ENCODE measurements at regions not wholly inside any gene's neighbourhood (a gene's known extent, or its start where the extent isn't known, plus 50 kb on each side); places are given as distances from the start of the nearest gene placed in this dataset.

DNA sequence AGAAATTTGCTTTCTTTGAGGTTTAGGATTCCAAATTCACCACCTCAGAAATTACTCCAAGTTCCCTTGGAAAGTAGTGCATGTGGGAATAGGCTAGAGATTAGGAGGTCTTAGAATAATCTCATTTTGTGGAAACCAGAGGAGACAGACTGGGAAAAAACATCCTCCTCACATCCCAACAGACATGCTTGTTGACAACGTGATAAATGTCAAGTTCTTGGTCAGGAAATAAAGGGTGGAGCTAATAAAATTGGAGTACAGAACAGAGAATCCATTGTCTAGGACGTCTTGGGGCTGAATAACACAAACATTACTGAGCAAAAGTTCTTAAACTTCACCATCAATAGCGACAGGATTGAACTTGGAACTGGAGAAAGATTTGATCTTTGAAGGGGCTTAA, 233.4 kb downstream of the PABPC4L start:
- dilution Hi-C loops (cut with HindIII; ENCODE audit: low sequenced_read_pairs, unreplicated experiment) (no loop called here), intact Hi-C loops (cut with micrococcal nuclease) (no loop called here), in situ Hi-C loops (cut with MboI; ENCODE audit: low sequenced_read_pairs) (no loop called here)
- H2AK9ac ChIP-seq (replicated peaks; ENCODE audit: low read depth, low read length, poor library complexity), result no peak overlapping the region
- H4K20me1 ChIP-seq (ENCODE audit: insufficient read depth, low read length), result no peaks in the 10 kb centered on the region
- H3K56ac ChIP-seq (ENCODE audit: extremely low read depth, insufficient read depth, low read length), result no peak overlapping the region
- no peak for ATAC-seq (ENCODE audit: low read depth)
- no peaks in the 10 kb centered on the region for H3K9me1 ChIP-seq (ENCODE audit: insufficient read depth, low read length)
- DNase-seq, result no peak
- H3K18ac ChIP-seq (ENCODE audit: low read depth, low read length), result no peak overlapping the region
- H2AK5ac ChIP-seq (ENCODE audit: low read depth, low read length), result no peak overlapping the region
- H3K27ac ChIP-seq (ENCODE audit: insufficient read depth, low read length), result no peak overlapping the region
- H2BK15ac ChIP-seq (ENCODE audit: low read depth, low read length), result no peak overlapping the region
- H4K8ac ChIP-seq (ENCODE audit: low read depth in 2 of 2, low read length in 2 of 2), result no peak overlapping the region
- no peaks in the 10 kb centered on the region for H3K36me3 ChIP-seq (ENCODE audit: control insufficient read depth, insufficient read depth, low read length)
- H4K5ac ChIP-seq (ENCODE audit: low read depth, low read length), result no peak overlapping the region
- TF ChIP-seq, protein P1, sequence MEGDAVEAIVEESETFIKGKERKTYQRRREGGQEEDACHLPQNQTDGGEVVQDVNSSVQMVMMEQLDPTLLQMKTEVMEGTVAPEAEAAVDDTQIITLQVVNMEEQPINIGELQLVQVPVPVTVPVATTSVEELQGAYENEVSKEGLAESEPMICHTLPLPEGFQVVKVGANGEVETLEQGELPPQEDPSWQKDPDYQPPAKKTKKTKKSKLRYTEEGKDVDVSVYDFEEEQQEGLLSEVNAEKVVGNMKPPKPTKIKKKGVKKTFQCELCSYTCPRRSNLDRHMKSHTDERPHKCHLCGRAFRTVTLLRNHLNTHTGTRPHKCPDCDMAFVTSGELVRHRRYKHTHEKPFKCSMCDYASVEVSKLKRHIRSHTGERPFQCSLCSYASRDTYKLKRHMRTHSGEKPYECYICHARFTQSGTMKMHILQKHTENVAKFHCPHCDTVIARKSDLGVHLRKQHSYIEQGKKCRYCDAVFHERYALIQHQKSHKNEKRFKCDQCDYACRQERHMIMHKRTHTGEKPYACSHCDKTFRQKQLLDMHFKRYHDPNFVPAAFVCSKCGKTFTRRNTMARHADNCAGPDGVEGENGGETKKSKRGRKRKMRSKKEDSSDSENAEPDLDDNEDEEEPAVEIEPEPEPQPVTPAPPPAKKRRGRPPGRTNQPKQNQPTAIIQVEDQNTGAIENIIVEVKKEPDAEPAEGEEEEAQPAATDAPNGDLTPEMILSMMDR (conservative IDR thresholded peaks at IDR 0.05; ENCODE audit: low read depth, low read length), result no peak
- TF ChIP-seq MAFK (IDR thresholded peaks at IDR 0.05; ENCODE audit: low read depth, low read length), result no peak
- no peak for TF ChIP-seq CHD1 (IDR thresholded peaks at IDR 0.05; ENCODE audit: low read depth, low read length)
- no peak for TF ChIP-seq CEBPB (IDR thresholded peaks at IDR 0.05; ENCODE audit: low read depth, low read length)
- TF ChIP-seq, protein P2, sequence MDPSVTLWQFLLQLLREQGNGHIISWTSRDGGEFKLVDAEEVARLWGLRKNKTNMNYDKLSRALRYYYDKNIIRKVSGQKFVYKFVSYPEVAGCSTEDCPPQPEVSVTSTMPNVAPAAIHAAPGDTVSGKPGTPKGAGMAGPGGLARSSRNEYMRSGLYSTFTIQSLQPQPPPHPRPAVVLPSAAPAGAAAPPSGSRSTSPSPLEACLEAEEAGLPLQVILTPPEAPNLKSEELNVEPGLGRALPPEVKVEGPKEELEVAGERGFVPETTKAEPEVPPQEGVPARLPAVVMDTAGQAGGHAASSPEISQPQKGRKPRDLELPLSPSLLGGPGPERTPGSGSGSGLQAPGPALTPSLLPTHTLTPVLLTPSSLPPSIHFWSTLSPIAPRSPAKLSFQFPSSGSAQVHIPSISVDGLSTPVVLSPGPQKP (IDR thresholded peaks at IDR 0.05; ENCODE audit: borderline replicate concordance, low read depth, low read length), result no peak
- TF ChIP-seq RCOR1 (IDR thresholded peaks at IDR 0.05; ENCODE audit: insufficient replicate concordance, low read length), result no peak
- TF ChIP-seq NFE2L2 (IDR thresholded peaks at IDR 0.05; ENCODE audit: low read depth, low read length), result no peak
- no peak for TF ChIP-seq FOS (IDR thresholded peaks at IDR 0.05; ENCODE audit: low read depth, low read length)
- TF ChIP-seq MAZ (IDR thresholded peaks at IDR 0.05; ENCODE audit: borderline replicate concordance, low read depth, low read length), result no peak
- TF ChIP-seq USF2 (IDR thresholded peaks at IDR 0.05; ENCODE audit: low read depth, low read length), result no peak
- no peak for TF ChIP-seq SMC3 (IDR thresholded peaks at IDR 0.05; ENCODE audit: low read depth, low read length)
- no peak for TF ChIP-seq MXI1 (IDR thresholded peaks at IDR 0.05; ENCODE audit: borderline replicate concordance, low read depth, low read length)
- no peak for TF ChIP-seq BHLHE40 (IDR thresholded peaks at IDR 0.05; ENCODE audit: low read depth, low read length)
- TF ChIP-seq RAD21 (IDR thresholded peaks at IDR 0.05; ENCODE audit: low read length), result no peak
- no peak for TF ChIP-seq RFX5 (IDR thresholded peaks at IDR 0.05; ENCODE audit: low read depth, low read length)
- no peak overlapping the region for H3K14ac ChIP-seq (replicated peaks; ENCODE audit: low read depth, low read length)
- no peaks in the 10 kb centered on the region for H3K9me3 ChIP-seq (ENCODE audit: control insufficient read depth, insufficient read depth, low read length)
- no peak overlapping the region for H2BK20ac ChIP-seq (ENCODE audit: low read depth, low read length)
- no peak overlapping the region for H3K4me2 ChIP-seq (ENCODE audit: low read depth, low read length)
- BruUV-seq (replicated peaks), result no TSS peak
- POLR2A ChIA-PET (ENCODE audit: unreplicated experiment), result no interaction called here
- WGBS, 2 experiments (ENCODE audit: extremely low coverage in 2 of 2, insufficient read length in 1 of 2), result no CpG with 5 or more reads among the region's 3 CpGs
- no peak overlapping the region for H4K91ac ChIP-seq (ENCODE audit: insufficient read depth, low read depth, low read length)
- H3K79me1 ChIP-seq (ENCODE audit: low read depth in 1 of 2, low read length in 2 of 2), result no peaks in the 10 kb centered on the region
- H3K27me3 ChIP-seq (ENCODE audit: control insufficient read depth, insufficient read depth, low read length), result no peaks in the 10 kb centered on the region
- no peak overlapping the region for H2BK120ac ChIP-seq (ENCODE audit: low read depth, low read length)
- no peak overlapping the region for H3K9ac ChIP-seq (ENCODE audit: low read depth, low read length)
- H2BK5ac ChIP-seq (ENCODE audit: low read depth, low read length, poor library complexity, severe bottlenecking), result no peak overlapping the region
- H3K4me3 ChIP-seq (ENCODE audit: insufficient read depth, low read depth, low read length), result no peak overlapping the region
- no peak overlapping the region for H3K4ac ChIP-seq (ENCODE audit: low read depth, low read length)
- no peaks in the 10 kb centered on the region for H3K4me1 ChIP-seq (ENCODE audit: control insufficient read depth, insufficient read depth, low read length)
- CTCF ChIA-PET, result no interaction called here
- no peak overlapping the region for H2AFZ ChIP-seq (replicated peaks; ENCODE audit: low read length, poor library complexity)
- H3K23ac ChIP-seq (ENCODE audit: low read depth, low read length), result no peak overlapping the region

All from IMR-90 (cell line).